ENCODE measurements at regions not wholly inside any gene's neighbourhood (a gene's known extent, or its start where the extent isn't known, plus 50 kb on each side); places are given as distances from the start of the nearest gene placed in this dataset.

GRCh38 chr4:154082760-154083535, 294.1 kb upstream of the SFRP2 start:
- no peaks in the 10 kb centered on the region for H3K79me2 ChIP-seq (ENCODE audit: control insufficient read depth, insufficient read depth, low read length)
- peak in 1 of 2 donors; percentile 70 for DNase-seq (ENCODE audit: low read depth in 2 of 2)
- H4K20me1 ChIP-seq (ENCODE audit: control insufficient read depth, extremely low read depth, insufficient read depth, low read length), result no peaks in the 10 kb centered on the region
- no peak overlapping the region for H2AFZ ChIP-seq (ENCODE audit: low read length)
- H3K4me2 ChIP-seq (ENCODE audit: extremely low read depth, insufficient read depth, low read length), result no peak overlapping the region
- no peaks in the 10 kb centered on the region for H3K9me3 ChIP-seq (ENCODE audit: control insufficient read depth, insufficient read depth, low read depth, low read length)
- no peak overlapping the region for H3K27ac ChIP-seq (ENCODE audit: insufficient read depth, low read length)
- no peak for TF ChIP-seq EZH2 (IDR thresholded peaks at IDR 0.05; ENCODE audit: low read length, missing control alignments)
- TF ChIP-seq CTCF (conservative IDR thresholded peaks at IDR 0.05 in 1 of 2, IDR thresholded peaks at IDR 0.05 in 1 of 2; ENCODE audit: low read depth in 1 of 2, low read length in 2 of 2), result peak in 1 of 2 donors; percentile 12
- H3K9ac ChIP-seq (ENCODE audit: insufficient read depth, low read length), result no peak overlapping the region
- no peaks in the 10 kb centered on the region for H3K27me3 ChIP-seq (ENCODE audit: control insufficient read depth, insufficient read depth, low read length)
- no peaks in the 10 kb centered on the region for H3K36me3 ChIP-seq (ENCODE audit: control insufficient read depth, insufficient read depth, low read length)
- H3K4me1 ChIP-seq (ENCODE audit: control insufficient read depth, extremely low read depth, insufficient read depth, low read length), result no peaks in the 10 kb centered on the region
- H3K4me3 ChIP-seq (replicated peaks in 1 of 4; ENCODE audit: control extremely low read depth in 1 of 4, insufficient read depth in 1 of 4, low read depth in 3 of 4, low read length in 4 of 4), result no peak overlapping the region

DNA sequence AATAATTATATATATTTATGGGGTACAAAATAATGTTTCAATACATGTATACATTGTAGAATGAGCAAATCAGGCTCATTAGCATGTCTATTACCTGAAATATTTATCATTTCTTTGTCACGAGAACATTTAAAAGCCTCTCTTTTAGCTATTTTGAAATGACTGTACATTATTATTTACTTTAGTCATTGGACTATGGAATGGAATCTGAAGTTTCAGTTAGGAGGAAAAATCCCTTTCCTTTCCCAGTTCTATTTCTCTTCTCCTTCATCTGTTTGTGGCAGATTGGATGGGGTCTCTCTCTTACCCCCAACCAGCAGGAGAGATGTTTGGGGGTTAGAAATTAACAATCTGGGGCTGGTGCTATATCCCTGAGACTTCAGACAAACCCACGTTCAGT, 292.5 kb upstream of the SFRP2 start:
- H3K27me3 ChIP-seq (ENCODE audit: control insufficient read depth, insufficient read depth, low read length), result no peaks in the 10 kb centered on the region
- H3K9ac ChIP-seq (ENCODE audit: insufficient read depth, low read length), result no peak overlapping the region
- no peaks in the 10 kb centered on the region for H3K9me3 ChIP-seq (ENCODE audit: control insufficient read depth, insufficient read depth, low read depth, low read length)

More for the DNA sequence above, 292.5 kb upstream of the SFRP2 start:
- H2AFZ ChIP-seq (ENCODE audit: low read length), result no peak overlapping the region
- no peak overlapping the region for H3K27ac ChIP-seq (ENCODE audit: insufficient read depth, low read length)
- TF ChIP-seq CTCF (conservative IDR thresholded peaks at IDR 0.05 in 1 of 2, IDR thresholded peaks at IDR 0.05 in 1 of 2; ENCODE audit: low read depth in 1 of 2, low read length in 2 of 2), result no peak
- TF ChIP-seq EZH2 (IDR thresholded peaks at IDR 0.05; ENCODE audit: low read length, missing control alignments), result no peak
- DNase-seq (ENCODE audit: low read depth in 2 of 2), result no peak
- no peaks in the 10 kb centered on the region for H4K20me1 ChIP-seq (ENCODE audit: control insufficient read depth, extremely low read depth, insufficient read depth, low read length)
- H3K4me2 ChIP-seq (ENCODE audit: extremely low read depth, insufficient read depth, low read length), result no peak overlapping the region
- no peaks in the 10 kb centered on the region for H3K36me3 ChIP-seq (ENCODE audit: control insufficient read depth, insufficient read depth, low read length)
- H3K4me1 ChIP-seq (ENCODE audit: control insufficient read depth, extremely low read depth, insufficient read depth, low read length), result no peaks in the 10 kb centered on the region
- no peaks in the 10 kb centered on the region for H3K79me2 ChIP-seq (ENCODE audit: control insufficient read depth, insufficient read depth, low read length)
- no peak overlapping the region for H3K4me3 ChIP-seq (replicated peaks in 1 of 4; ENCODE audit: control extremely low read depth in 1 of 4, insufficient read depth in 1 of 4, low read depth in 3 of 4, low read length in 4 of 4)
